ENCODE measurements at regions not wholly inside any gene's neighbourhood (a gene's known extent, or its start where the extent isn't known, plus 50 kb on each side); places are given as distances from the start of the nearest gene placed in this dataset.

- Histone ChIP-seq H3K9me3 (ENCODE audit: low read length) (no peaks in the 10 kb centered on the region), H3K27me3 (ENCODE audit: control insufficient read depth in 1 of 2, insufficient read depth in 2 of 2, low read length in 2 of 2) (no peaks in the 10 kb centered on the region), H3K36me3 (ENCODE audit: insufficient read depth, low read length) (no peaks in the 10 kb centered on the region), H3K4me1 (ENCODE audit: insufficient read depth, low read length) (no peaks in the 10 kb centered on the region), H3K9ac (ENCODE audit: low read length) (no peak overlapping the region), H3K4me3 (ENCODE audit: low read depth in 1 of 2, low read length in 2 of 2) (no peak overlapping the region), H3K27ac (ENCODE audit: low read depth, low read length) (no peak overlapping the region)
These were observed 1672.7 kb upstream of the PCDH7 start for GRCh38 chr4:29047341-29048041.

- Histone ChIP-seq H3K4me1 (ENCODE audit: insufficient read depth, low read length) (no peaks in the 10 kb centered on the region), H3K27ac (ENCODE audit: low read depth, low read length) (no peak overlapping the region), H3K9ac (ENCODE audit: low read length) (no peak overlapping the region), H3K27me3 (ENCODE audit: control insufficient read depth in 1 of 2, insufficient read depth in 2 of 2, low read length in 2 of 2) (no peaks in the 10 kb centered on the region), H3K4me3 (ENCODE audit: low read depth in 1 of 2, low read length in 2 of 2) (no peak overlapping the region), H3K36me3 (ENCODE audit: insufficient read depth, low read length) (no peaks in the 10 kb centered on the region), H3K9me3 (ENCODE audit: low read length) (no peaks in the 10 kb centered on the region)
These were observed 1668.7 kb upstream of the PCDH7 start for GRCh38 chr4:29051381-29051965.

- no peaks in the 10 kb centered on the region for H3K9me3 ChIP-seq (ENCODE audit: low read length)
- no peak overlapping the region for H3K27ac ChIP-seq (ENCODE audit: low read depth, low read length)
- H3K27me3 ChIP-seq (ENCODE audit: control insufficient read depth in 1 of 2, insufficient read depth in 2 of 2, low read length in 2 of 2), result no peaks in the 10 kb centered on the region
- no peak overlapping the region for H3K9ac ChIP-seq (ENCODE audit: low read length)
- no peaks in the 10 kb centered on the region for H3K36me3 ChIP-seq (ENCODE audit: insufficient read depth, low read length)
- no peak overlapping the region for H3K4me3 ChIP-seq (ENCODE audit: low read depth in 1 of 2, low read length in 2 of 2)
- H3K4me1 ChIP-seq (ENCODE audit: insufficient read depth, low read length), result no peaks in the 10 kb centered on the region
These were observed 1667.9 kb upstream of the PCDH7 start for GRCh38 chr4:29052266-29052665.

- H3K9me3 ChIP-seq (ENCODE audit: low read length), result no peaks in the 10 kb centered on the region
- no peak overlapping the region for H3K9ac ChIP-seq (ENCODE audit: low read length)
- H3K27me3 ChIP-seq (ENCODE audit: control insufficient read depth in 1 of 2, insufficient read depth in 2 of 2, low read length in 2 of 2), result no peaks in the 10 kb centered on the region
- H3K4me1 ChIP-seq (ENCODE audit: insufficient read depth, low read length), result no peaks in the 10 kb centered on the region
- no peak overlapping the region for H3K27ac ChIP-seq (ENCODE audit: low read depth, low read length)
- H3K36me3 ChIP-seq (ENCODE audit: insufficient read depth, low read length), result no peaks in the 10 kb centered on the region
- no peak overlapping the region for H3K4me3 ChIP-seq (ENCODE audit: low read depth in 1 of 2, low read length in 2 of 2)
These were observed 1661.6 kb upstream of the PCDH7 start for GRCh38 chr4:29058531-29058930.

GRCh38 chr4:29066861-29067260 is 1653.3 kb upstream of the PCDH7 start:
- no peaks in the 10 kb centered on the region for H3K4me1 ChIP-seq (ENCODE audit: insufficient read depth, low read length)
- no peak overlapping the region for H3K4me3 ChIP-seq (ENCODE audit: low read depth in 1 of 2, low read length in 2 of 2)
- H3K27me3 ChIP-seq (ENCODE audit: control insufficient read depth in 1 of 2, insufficient read depth in 2 of 2, low read length in 2 of 2), result no peaks in the 10 kb centered on the region
- H3K36me3 ChIP-seq (ENCODE audit: insufficient read depth, low read length), result no peaks in the 10 kb centered on the region
- no peak overlapping the region for H3K27ac ChIP-seq (ENCODE audit: low read depth, low read length)
- H3K9ac ChIP-seq (ENCODE audit: low read length), result no peak overlapping the region
- no peaks in the 10 kb centered on the region for H3K9me3 ChIP-seq (ENCODE audit: low read length)

GRCh38 chr4:29073571-29073970 is 1646.6 kb upstream of the PCDH7 start:
- Histone ChIP-seq H3K4me3 (ENCODE audit: low read depth in 1 of 2, low read length in 2 of 2) (no peak overlapping the region), H3K36me3 (ENCODE audit: insufficient read depth, low read length) (no peaks in the 10 kb centered on the region), H3K9ac (ENCODE audit: low read length) (no peak overlapping the region), H3K27me3 (ENCODE audit: control insufficient read depth in 1 of 2, insufficient read depth in 2 of 2, low read length in 2 of 2) (no peaks in the 10 kb centered on the region), H3K4me1 (ENCODE audit: insufficient read depth, low read length) (no peaks in the 10 kb centered on the region), H3K9me3 (ENCODE audit: low read length) (no peaks in the 10 kb centered on the region), H3K27ac (ENCODE audit: low read depth, low read length) (no peak overlapping the region)

GRCh38 chr4:29075366-29075765 is 1644.8 kb upstream of the PCDH7 start:
- Histone ChIP-seq H3K36me3 (ENCODE audit: insufficient read depth, low read length) (no peaks in the 10 kb centered on the region), H3K9me3 (ENCODE audit: low read length) (no peaks in the 10 kb centered on the region), H3K27me3 (ENCODE audit: control insufficient read depth in 1 of 2, insufficient read depth in 2 of 2, low read length in 2 of 2) (no peaks in the 10 kb centered on the region), H3K4me3 (ENCODE audit: low read depth in 1 of 2, low read length in 2 of 2) (no peak overlapping the region), H3K27ac (ENCODE audit: low read depth, low read length) (no peak overlapping the region), H3K9ac (ENCODE audit: low read length) (no peak overlapping the region), H3K4me1 (ENCODE audit: insufficient read depth, low read length) (no peaks in the 10 kb centered on the region)

GRCh38 chr4:29079260-29079659 is 1640.9 kb upstream of the PCDH7 start:
- no peak overlapping the region for H3K27ac ChIP-seq (ENCODE audit: low read depth, low read length)
- no peaks in the 10 kb centered on the region for H3K9me3 ChIP-seq (ENCODE audit: low read length)
- H3K4me3 ChIP-seq (ENCODE audit: low read depth in 1 of 2, low read length in 2 of 2), result no peak overlapping the region
- no peaks in the 10 kb centered on the region for H3K4me1 ChIP-seq (ENCODE audit: insufficient read depth, low read length)
- H3K9ac ChIP-seq (ENCODE audit: low read length), result no peak overlapping the region
- no peaks in the 10 kb centered on the region for H3K27me3 ChIP-seq (ENCODE audit: control insufficient read depth in 1 of 2, insufficient read depth in 2 of 2, low read length in 2 of 2)
- H3K36me3 ChIP-seq (ENCODE audit: insufficient read depth, low read length), result no peaks in the 10 kb centered on the region

- Histone ChIP-seq H3K9ac (ENCODE audit: low read length) (no peak overlapping the region), H3K27me3 (ENCODE audit: control insufficient read depth in 1 of 2, insufficient read depth in 2 of 2, low read length in 2 of 2) (no peaks in the 10 kb centered on the region), H3K27ac (ENCODE audit: low read depth, low read length) (no peak overlapping the region), H3K9me3 (ENCODE audit: low read length) (no peaks in the 10 kb centered on the region), H3K4me1 (ENCODE audit: insufficient read depth, low read length) (no peaks in the 10 kb centered on the region), H3K36me3 (ENCODE audit: insufficient read depth, low read length) (no peaks in the 10 kb centered on the region), H3K4me3 (ENCODE audit: low read depth in 1 of 2, low read length in 2 of 2) (no peak overlapping the region)
These were observed 1638.8 kb upstream of the PCDH7 start for GRCh38 chr4:29081234-29081955.

GRCh38 chr4:29082684-29083083 is 1637.5 kb upstream of the PCDH7 start:
- Histone ChIP-seq H3K9me3 (ENCODE audit: low read length) (no peaks in the 10 kb centered on the region), H3K36me3 (ENCODE audit: insufficient read depth, low read length) (no peaks in the 10 kb centered on the region), H3K4me3 (ENCODE audit: low read depth in 1 of 2, low read length in 2 of 2) (no peak overlapping the region), H3K9ac (ENCODE audit: low read length) (no peak overlapping the region), H3K27me3 (ENCODE audit: control insufficient read depth in 1 of 2, insufficient read depth in 2 of 2, low read length in 2 of 2) (no peaks in the 10 kb centered on the region), H3K4me1 (ENCODE audit: insufficient read depth, low read length) (no peaks in the 10 kb centered on the region), H3K27ac (ENCODE audit: low read depth, low read length) (no peak overlapping the region)

- Histone ChIP-seq H3K27me3 (ENCODE audit: control insufficient read depth in 1 of 2, insufficient read depth in 2 of 2, low read length in 2 of 2) (no peaks in the 10 kb centered on the region), H3K4me1 (ENCODE audit: insufficient read depth, low read length) (no peaks in the 10 kb centered on the region), H3K9me3 (ENCODE audit: low read length) (no peaks in the 10 kb centered on the region), H3K36me3 (ENCODE audit: insufficient read depth, low read length) (no peaks in the 10 kb centered on the region), H3K4me3 (ENCODE audit: low read depth in 1 of 2, low read length in 2 of 2) (no peak overlapping the region), H3K27ac (ENCODE audit: low read depth, low read length) (no peak overlapping the region), H3K9ac (ENCODE audit: low read length) (no peak overlapping the region)
These were observed 1634.4 kb upstream of the PCDH7 start for GRCh38 chr4:29085748-29086147.

Measured in muscle layer of colon (tissue), 2 donors.